Progenitor cell of endocrine pancreas (in vitro differentiated cells): ENCODE measurements at regions not wholly inside any gene's neighbourhood (a gene's known extent, or its start where the extent isn't known, plus 50 kb on each side); places are given as distances from the start of the nearest gene placed in this dataset.
"Not testable (repeated sequence)": the region's sequence is repeated elsewhere in the genome, so short reads cannot be mapped to it uniquely, and the experiment has no call there.

Experiments
- DNase-seq: peaks from one replicate; pipeline ENCODE4 v3.0.0; 2021; ENCODE audit warnings: low spot score; ENCODE audit not compliant: unreplicated experiment
- H3K27ac Mint-ChIP-seq: 2 replicates; pipeline ENCODE4 v1.8.0; 2021; ENCODE audit warnings: mild to moderate bottlenecking, moderate library complexity, mixed read lengths
- H3K27me3 Mint-ChIP-seq: 2 replicates; pipeline ENCODE4 v1.8.0; 2021; ENCODE audit warnings: mixed read lengths
- H3K36me3 Mint-ChIP-seq: 2 replicates; pipeline ENCODE4 v1.8.0; 2022; ENCODE audit warnings: mixed read lengths; ENCODE audit not compliant: insufficient read depth
- H3K4me1 Mint-ChIP-seq: 2 replicates; pipeline ENCODE4 v1.8.0; 2021; ENCODE audit warnings: low read depth, mixed read lengths
- H3K4me3 Mint-ChIP-seq: 2 replicates; pipeline ENCODE4 v1.8.0; 2021; ENCODE audit warnings: low read depth, mild to moderate bottlenecking, moderate library complexity, mixed read lengths
- H3K9me3 Mint-ChIP-seq: 2 replicates; pipeline ENCODE4 v1.8.0; 2021; ENCODE audit warnings: low read depth, mixed read lengths
- CTCF ChIP-seq: fragments of 200-600 bp; sonication (generic); IDR thresholded peaks from one replicate; pipeline ENCODE4 v1.5.0; 2021; ENCODE audit warnings: antibody characterized with exemption, mild to moderate bottlenecking; ENCODE audit not compliant: unreplicated experiment

- no peak overlapping the region for H3K4me3 Mint-ChIP-seq
- H3K27me3 Mint-ChIP-seq, result peaks cover 15% of the 10 kb centered on the region
- H3K4me1 Mint-ChIP-seq, result peaks cover 1% of the 10 kb centered on the region
- H3K36me3 Mint-ChIP-seq, result no peaks in the 10 kb centered on the region
- DNase-seq, result no peak
- H3K9me3 Mint-ChIP-seq, result no peaks in the 10 kb centered on the region
- TF ChIP-seq CTCF, result no peak
- H3K27ac Mint-ChIP-seq, result no peak overlapping the region
These were observed 211.8 kb downstream of the TBC1D2B start for GRCh38 chr15:77865701-77866100.

- peaks cover 13% of the 10 kb centered on the region for H3K27me3 Mint-ChIP-seq
- H3K9me3 Mint-ChIP-seq, result no peaks in the 10 kb centered on the region
- H3K4me3 Mint-ChIP-seq, result no peak overlapping the region
- no peak for DNase-seq
- H3K36me3 Mint-ChIP-seq, result no peaks in the 10 kb centered on the region
- TF ChIP-seq CTCF, result no peak
- no peak overlapping the region for H3K27ac Mint-ChIP-seq
- peaks cover 1% of the 10 kb centered on the region for H3K4me1 Mint-ChIP-seq
These were observed 212.4 kb downstream of the TBC1D2B start for GRCh38 chr15:77865106-77865610.

GRCh38 chr15:77864211-77865105 is 213.1 kb downstream of the TBC1D2B start:
- Mint-ChIP-seq H3K36me3 (no peaks in the 10 kb centered on the region), H3K4me3 (no peak overlapping the region), H3K27ac (no peak overlapping the region), H3K9me3 (no peaks in the 10 kb centered on the region), H3K4me1 (peaks cover 3% of the 10 kb centered on the region), H3K27me3 (peaks cover 13% of the 10 kb centered on the region)
- TF ChIP-seq CTCF, result no peak
- DNase-seq, result no peak

GRCh38 chr15:77863491-77864105 is 213.9 kb downstream of the TBC1D2B start:
- DNase-seq, result no peak
- Mint-ChIP-seq H3K27me3 (peaks cover 16% of the 10 kb centered on the region), H3K9me3 (no peaks in the 10 kb centered on the region), H3K4me1 (peaks cover 3% of the 10 kb centered on the region), H3K4me3 (no peak overlapping the region), H3K27ac (no peak overlapping the region), H3K36me3 (no peaks in the 10 kb centered on the region)
- no peak for TF ChIP-seq CTCF

GRCh38 chr15:77862651-77863104 is 214.8 kb downstream of the TBC1D2B start:
- Mint-ChIP-seq H3K36me3 (no peaks in the 10 kb centered on the region), H3K27ac (no peak overlapping the region), H3K4me3 (no peak overlapping the region), H3K4me1 (peaks cover 3% of the 10 kb centered on the region), H3K9me3 (no peaks in the 10 kb centered on the region), H3K27me3 (peaks cover 16% of the 10 kb centered on the region)
- DNase-seq, result no peak
- no peak for TF ChIP-seq CTCF

GRCh38 chr15:77861997-77862635 is 215.4 kb downstream of the TBC1D2B start:
- H3K27me3 Mint-ChIP-seq, result peaks cover 19% of the 10 kb centered on the region
- DNase-seq, H3K36me3 Mint-ChIP-seq, H3K27ac Mint-ChIP-seq, H3K4me1 Mint-ChIP-seq, H3K9me3 Mint-ChIP-seq, H3K4me3 Mint-ChIP-seq: not testable (repeated sequence)
